Chondrocyte (in vitro differentiated cells): ENCODE measurements at regions not wholly inside any gene's neighbourhood (a gene's known extent, or its start where the extent isn't known, plus 50 kb on each side); places are given as distances from the start of the nearest gene placed in this dataset.
"Not testable (repeated sequence)": the region's sequence is repeated elsewhere in the genome, so short reads cannot be mapped to it uniquely, and the experiment has no call there.

Experiments used
- DNase-seq: peaks from one replicate; pipeline ENCODE4 v3.0.0; 2021; ENCODE audit warnings: mixed read lengths, low spot score
- H3K27ac Mint-ChIP-seq: one replicate; pipeline ENCODE4 v1.8.0; 2021; ENCODE audit warnings: mild to moderate bottlenecking, moderate library complexity, mixed read lengths; ENCODE audit not compliant: unreplicated experiment
- H3K27me3 Mint-ChIP-seq: 2 replicates; pipeline ENCODE4 v1.8.0; 2021; ENCODE audit warnings: low read depth, mixed read lengths
- H3K36me3 Mint-ChIP-seq: 2 replicates; pipeline ENCODE4 v1.8.0; 2021; ENCODE audit warnings: low read depth, mixed read lengths
- H3K4me1 Mint-ChIP-seq: 2 replicates; pipeline ENCODE4 v1.8.0; 2021; ENCODE audit warnings: low read depth, mild to moderate bottlenecking, mixed read lengths
- H3K4me3 Mint-ChIP-seq: one replicate; pipeline ENCODE4 v1.8.0; 2021; ENCODE audit warnings: mild to moderate bottlenecking, moderate library complexity, mixed read lengths; ENCODE audit not compliant: unreplicated experiment
- H3K9me3 Mint-ChIP-seq: 2 replicates; pipeline ENCODE4 v1.8.0; 2021; ENCODE audit warnings: low read depth, mixed read lengths
- TF ChIP-seq, protein P1 (sequence below): fragments of 200-600 bp; sonication (generic); IDR thresholded peaks from 2 replicates; pipeline ENCODE4 v1.5.0; 2021; ENCODE audit warnings: antibody characterized with exemption, mild to moderate bottlenecking, moderate library complexity

DNA sequence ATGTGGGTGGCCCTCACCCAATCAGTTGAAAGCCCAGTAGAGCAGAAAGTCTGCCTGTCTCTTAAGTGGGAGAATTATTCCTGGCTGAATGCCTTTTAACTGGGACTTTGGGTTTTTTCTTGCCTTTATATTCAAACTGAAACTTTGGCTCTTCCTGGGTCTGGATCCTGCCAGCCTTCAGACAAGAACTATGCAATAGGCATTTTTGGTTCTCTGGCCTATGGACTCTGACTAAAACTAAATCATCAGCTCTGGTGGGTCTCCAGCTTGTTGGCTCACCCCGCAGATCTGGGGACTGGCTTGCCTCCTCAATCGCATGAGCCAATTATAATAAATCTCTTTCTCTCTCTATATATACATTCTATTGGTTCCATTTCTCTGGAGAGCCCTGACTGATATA is 173.0 kb upstream of the IGF1 start:
- TF ChIP-seq, protein P1, sequence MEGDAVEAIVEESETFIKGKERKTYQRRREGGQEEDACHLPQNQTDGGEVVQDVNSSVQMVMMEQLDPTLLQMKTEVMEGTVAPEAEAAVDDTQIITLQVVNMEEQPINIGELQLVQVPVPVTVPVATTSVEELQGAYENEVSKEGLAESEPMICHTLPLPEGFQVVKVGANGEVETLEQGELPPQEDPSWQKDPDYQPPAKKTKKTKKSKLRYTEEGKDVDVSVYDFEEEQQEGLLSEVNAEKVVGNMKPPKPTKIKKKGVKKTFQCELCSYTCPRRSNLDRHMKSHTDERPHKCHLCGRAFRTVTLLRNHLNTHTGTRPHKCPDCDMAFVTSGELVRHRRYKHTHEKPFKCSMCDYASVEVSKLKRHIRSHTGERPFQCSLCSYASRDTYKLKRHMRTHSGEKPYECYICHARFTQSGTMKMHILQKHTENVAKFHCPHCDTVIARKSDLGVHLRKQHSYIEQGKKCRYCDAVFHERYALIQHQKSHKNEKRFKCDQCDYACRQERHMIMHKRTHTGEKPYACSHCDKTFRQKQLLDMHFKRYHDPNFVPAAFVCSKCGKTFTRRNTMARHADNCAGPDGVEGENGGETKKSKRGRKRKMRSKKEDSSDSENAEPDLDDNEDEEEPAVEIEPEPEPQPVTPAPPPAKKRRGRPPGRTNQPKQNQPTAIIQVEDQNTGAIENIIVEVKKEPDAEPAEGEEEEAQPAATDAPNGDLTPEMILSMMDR = no peak
- Mint-ChIP-seq H3K4me1 (no peaks in the 10 kb centered on the region), H3K27ac (no peak overlapping the region), H3K9me3 (peaks cover 2% of the 10 kb centered on the region), H3K27me3 (no peaks in the 10 kb centered on the region), H3K4me3 (no peak overlapping the region), H3K36me3 (no peaks in the 10 kb centered on the region)
- no peak for DNase-seq

DNA sequence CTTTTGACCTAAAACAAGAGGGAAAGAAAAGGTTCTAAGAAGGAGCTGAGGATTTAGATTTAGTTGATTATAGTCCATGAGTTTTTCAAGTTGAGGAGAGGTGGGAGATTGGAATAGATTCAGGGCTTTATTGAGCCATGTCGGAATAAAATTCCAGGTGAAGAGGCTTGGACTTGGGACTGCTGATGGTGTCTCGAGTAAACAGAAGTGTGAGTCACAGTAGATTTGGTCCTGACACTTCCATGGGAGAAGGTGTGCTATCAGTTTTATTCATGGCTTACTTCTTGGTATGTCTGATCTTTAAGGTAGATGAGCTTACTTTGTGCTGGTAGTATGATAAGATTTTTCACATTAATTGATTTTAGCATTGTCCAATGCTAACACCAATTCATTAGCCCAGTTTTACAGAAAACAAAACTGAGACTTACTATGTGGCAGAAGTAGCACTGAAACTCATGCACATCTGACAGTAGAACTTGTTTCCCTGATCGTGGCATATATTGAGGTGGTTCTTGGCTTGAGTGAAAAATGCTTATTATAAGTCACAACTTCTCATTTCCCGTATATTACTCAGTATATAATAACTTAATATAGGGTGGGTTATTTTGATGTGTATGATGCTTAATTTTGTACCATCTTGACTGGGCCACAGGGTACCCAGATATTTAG is 172.4 kb upstream of the IGF1 start:
- no peak overlapping the region for H3K27ac Mint-ChIP-seq
- no peak for DNase-seq
- H3K4me3 Mint-ChIP-seq = no peak overlapping the region
- no peaks in the 10 kb centered on the region for H3K36me3 Mint-ChIP-seq
- TF ChIP-seq, protein P1 = no peak
- H3K4me1 Mint-ChIP-seq = no peaks in the 10 kb centered on the region
- H3K9me3 Mint-ChIP-seq = no peaks in the 10 kb centered on the region
- H3K27me3 Mint-ChIP-seq = no peaks in the 10 kb centered on the region

DNA sequence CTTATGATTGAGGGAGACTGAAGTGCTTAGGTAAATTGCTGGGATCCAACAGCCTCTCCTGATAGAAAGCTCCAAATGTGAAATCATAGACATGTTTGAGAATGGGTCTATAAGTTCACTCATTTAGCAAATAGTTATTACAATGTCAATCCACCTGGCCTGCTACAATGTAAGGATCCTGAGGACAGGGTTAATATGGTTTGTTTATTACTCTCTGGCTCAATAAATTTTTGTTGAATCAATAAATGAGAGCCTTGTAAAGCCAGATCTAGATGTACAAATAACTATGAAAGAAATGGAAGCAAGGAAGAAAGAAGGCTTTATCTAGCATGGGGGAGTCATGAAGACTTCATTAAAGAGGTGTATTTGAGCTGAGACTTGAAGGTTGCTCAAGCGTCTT is 165.6 kb upstream of the IGF1 start:
- TF ChIP-seq, protein P1 = no peak
- Mint-ChIP-seq H3K27ac (no peak overlapping the region), H3K4me1 (no peaks in the 10 kb centered on the region), H3K9me3 (peaks cover 8% of the 10 kb centered on the region), H3K4me3 (no peak overlapping the region), H3K27me3 (peaks cover 7% of the 10 kb centered on the region), H3K36me3 (peaks cover 2% of the 10 kb centered on the region)
- no peak for DNase-seq

DNA sequence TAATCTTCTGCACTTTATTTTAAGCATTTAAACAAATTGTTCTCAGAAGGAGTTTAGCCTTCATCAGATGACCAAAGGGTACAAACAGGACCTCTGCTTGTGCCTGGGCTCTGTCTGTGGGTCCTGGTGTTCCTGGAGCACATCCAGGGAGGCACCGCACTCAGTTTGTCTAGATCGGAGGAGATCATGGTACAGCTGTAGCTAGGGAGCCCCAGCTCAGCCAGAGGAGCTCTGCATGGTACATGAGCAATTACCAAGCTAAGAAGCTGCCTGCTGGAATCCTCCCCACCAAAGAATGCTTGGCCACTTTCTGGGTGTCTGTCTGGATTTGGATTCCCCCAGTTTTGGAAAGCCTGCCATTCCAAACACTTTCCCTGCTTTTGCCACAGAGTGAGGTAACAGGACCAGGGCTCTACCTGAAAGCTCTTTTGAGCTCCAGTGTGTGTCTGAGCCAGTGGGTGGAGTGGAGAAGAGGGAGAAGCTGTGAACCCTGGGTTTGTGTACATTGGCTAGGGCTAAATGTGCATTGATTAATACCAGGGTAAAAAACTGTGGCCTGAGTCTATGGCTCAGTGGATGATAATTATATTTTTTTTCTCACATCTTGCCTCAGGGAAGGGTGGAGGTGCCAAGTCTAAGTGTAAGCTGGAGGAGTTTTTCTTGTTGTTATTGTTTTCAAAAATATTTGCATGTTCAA is 163.7 kb upstream of the IGF1 start:
- peaks cover 23% of the 10 kb centered on the region for H3K9me3 Mint-ChIP-seq
- no peak overlapping the region for H3K4me3 Mint-ChIP-seq
- H3K27ac Mint-ChIP-seq = no peak overlapping the region
- peaks cover 5% of the 10 kb centered on the region for H3K36me3 Mint-ChIP-seq
- TF ChIP-seq, protein P1 = no peak
- H3K27me3 Mint-ChIP-seq = peaks cover 7% of the 10 kb centered on the region
- no peaks in the 10 kb centered on the region for H3K4me1 Mint-ChIP-seq
- no peak for DNase-seq

DNA sequence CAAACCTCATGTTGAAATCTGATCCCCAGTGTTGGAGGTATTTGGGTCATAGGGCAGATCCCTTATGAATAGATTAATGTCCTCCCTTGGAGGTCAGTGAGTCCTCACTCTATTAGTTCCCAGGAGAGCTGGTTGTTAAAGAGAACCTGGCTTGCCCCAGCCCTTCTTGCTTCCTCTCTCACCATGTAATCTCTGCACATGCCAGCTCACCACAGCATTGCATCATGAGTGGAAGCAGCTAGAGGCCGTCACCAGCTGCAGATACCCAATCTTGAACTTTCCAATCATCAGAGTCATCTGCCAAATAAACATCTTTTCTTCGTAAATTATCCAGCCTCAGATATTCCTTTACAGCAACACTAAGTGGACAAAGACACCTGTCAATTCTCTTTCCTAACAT is 161.8 kb upstream of the IGF1 start:
- peaks cover 7% of the 10 kb centered on the region for H3K27me3 Mint-ChIP-seq
- no peaks in the 10 kb centered on the region for H3K4me1 Mint-ChIP-seq
- TF ChIP-seq, protein P1 = no peak
- peaks cover 24% of the 10 kb centered on the region for H3K9me3 Mint-ChIP-seq
- H3K4me3 Mint-ChIP-seq = no peak overlapping the region
- no peak for DNase-seq
- H3K27ac Mint-ChIP-seq = no peak overlapping the region
- peaks cover 5% of the 10 kb centered on the region for H3K36me3 Mint-ChIP-seq

DNA sequence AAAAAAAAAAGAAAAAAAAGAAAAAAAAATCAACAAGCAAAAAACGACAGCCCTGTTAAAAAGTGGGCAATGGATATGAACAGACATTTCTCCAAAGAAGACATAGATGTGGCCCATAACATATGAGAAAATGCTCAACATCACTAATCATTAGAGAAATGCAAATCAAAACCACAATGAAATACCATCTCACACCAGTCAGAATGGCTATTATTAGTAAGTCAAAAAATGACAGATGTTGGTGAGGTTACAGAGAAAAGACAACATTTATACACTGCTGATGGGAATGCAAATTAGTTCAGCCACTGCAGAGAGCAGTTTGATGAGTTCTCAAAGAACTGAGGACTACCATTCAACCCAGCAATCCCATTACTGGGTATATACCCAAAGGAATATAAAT is 160.3 kb upstream of the IGF1 start:
- H3K9me3 Mint-ChIP-seq = peaks cover 24% of the 10 kb centered on the region
- H3K4me3 Mint-ChIP-seq, DNase-seq, H3K36me3 Mint-ChIP-seq, H3K27me3 Mint-ChIP-seq, H3K27ac Mint-ChIP-seq, H3K4me1 Mint-ChIP-seq: not testable (repeated sequence)
